NCI-H2107 treated with DMSO at 0.1 percent for 48 hours (cell line): ENCODE measurements at regions not wholly inside any gene's neighbourhood (a gene's known extent, or its start where the extent isn't known, plus 50 kb on each side); places are given as distances from the start of the nearest gene placed in this dataset.
"Not testable (repeated sequence)": the region's sequence is repeated elsewhere in the genome, so short reads cannot be mapped to it uniquely, and the experiment has no call there.

Source experiments
- DNase-seq: peaks from one replicate; lab custom pipeline; 2025; ENCODE audit not compliant: unreplicated experiment; lab: John Stamatoyannopoulos, UW

- no peak for DNase-seq
These were observed 288.8 kb upstream of the SPAG17 start for GRCh38 chr1:118473825-118474224.

GRCh38 chr1:118464460-118464859, 279.4 kb upstream of the SPAG17 start:
- not testable (repeated sequence) for DNase-seq

- no peak for DNase-seq
These were observed 276.1 kb upstream of the SPAG17 start for GRCh38 chr1:118461154-118461553.

GRCh38 chr1:118459871-118460270, 274.8 kb upstream of the SPAG17 start:
- no peak for DNase-seq

- not testable (repeated sequence) for DNase-seq
These were observed 268.8 kb upstream of the SPAG17 start for GRCh38 chr1:118453856-118454255.

GRCh38 chr1:118445156-118445555, 260.1 kb upstream of the SPAG17 start:
- no peak for DNase-seq

GRCh38 chr1:118442214-118442613, 257.2 kb upstream of the SPAG17 start:
- no peak for DNase-seq

- no peak for DNase-seq
These were observed 252.6 kb upstream of the SPAG17 start for GRCh38 chr1:118437664-118438063.

- DNase-seq, result no peak
These were observed 244.8 kb upstream of the SPAG17 start for GRCh38 chr1:118429856-118430255.

GRCh38 chr1:118421868-118422350, 236.9 kb upstream of the SPAG17 start:
- DNase-seq, result no peak

- no peak for DNase-seq
These were observed 219.0 kb upstream of the SPAG17 start for GRCh38 chr1:118404024-118404423.

- DNase-seq, result no peak
These were observed 212.4 kb upstream of the SPAG17 start for GRCh38 chr1:118397496-118397859.

GRCh38 chr1:118396829-118397495, 211.9 kb upstream of the SPAG17 start:
- no peak for DNase-seq

GRCh38 chr1:118396279-118396678, 211.3 kb upstream of the SPAG17 start:
- DNase-seq, result no peak

- DNase-seq, result no peak
These were observed 210.5 kb upstream of the SPAG17 start for GRCh38 chr1:118395430-118395991.

GRCh38 chr1:118390955-118391354, 205.9 kb upstream of the SPAG17 start:
- no peak for DNase-seq

- no peak for DNase-seq
These were observed 203.4 kb upstream of the SPAG17 start for GRCh38 chr1:118388301-118388959.

GRCh38 chr1:118381197-118381869, 196.3 kb upstream of the SPAG17 start:
- DNase-seq, result no peak

GRCh38 chr1:118377183-118377582, 192.2 kb upstream of the SPAG17 start:
- not testable (repeated sequence) for DNase-seq

- no peak for DNase-seq
These were observed 186.6 kb upstream of the SPAG17 start for GRCh38 chr1:118371612-118372011.

- DNase-seq, result no peak
These were observed 185.8 kb upstream of the SPAG17 start for GRCh38 chr1:118370861-118371260.

GRCh38 chr1:118366286-118366685, 181.3 kb upstream of the SPAG17 start:
- DNase-seq, result no peak
